ENCODE measurements at regions not wholly inside any gene's neighbourhood (a gene's known extent, or its start where the extent isn't known, plus 50 kb on each side); places are given as distances from the start of the nearest gene placed in this dataset.
"Not testable (repeated sequence)": the region's sequence is repeated elsewhere in the genome, so short reads cannot be mapped to it uniquely, and the experiment has no call there.

DNA sequence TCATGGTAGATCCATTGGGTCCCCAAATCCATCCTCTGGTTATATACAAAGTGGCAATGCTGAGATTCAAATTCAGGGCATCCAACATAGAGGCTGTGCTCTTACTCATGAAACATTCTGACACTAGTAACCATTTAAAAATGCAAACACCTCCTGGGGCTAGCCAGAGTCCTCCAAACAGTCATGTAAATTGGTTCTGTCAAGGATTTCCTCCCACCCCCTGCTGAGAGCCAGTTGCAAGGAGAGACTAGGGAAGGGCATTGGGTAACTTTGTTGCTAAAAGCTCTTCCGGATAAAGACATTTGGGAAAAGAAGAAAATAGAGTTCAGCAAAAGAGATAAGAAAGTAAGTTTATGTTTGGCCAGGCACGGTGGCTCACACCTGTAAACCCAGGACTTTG, 58.3 kb downstream of the ART5 start:
- DNase-seq (ENCODE audit: low read depth in 4 of 4, low spot score in 3 of 4): not testable (repeated sequence)

DNA sequence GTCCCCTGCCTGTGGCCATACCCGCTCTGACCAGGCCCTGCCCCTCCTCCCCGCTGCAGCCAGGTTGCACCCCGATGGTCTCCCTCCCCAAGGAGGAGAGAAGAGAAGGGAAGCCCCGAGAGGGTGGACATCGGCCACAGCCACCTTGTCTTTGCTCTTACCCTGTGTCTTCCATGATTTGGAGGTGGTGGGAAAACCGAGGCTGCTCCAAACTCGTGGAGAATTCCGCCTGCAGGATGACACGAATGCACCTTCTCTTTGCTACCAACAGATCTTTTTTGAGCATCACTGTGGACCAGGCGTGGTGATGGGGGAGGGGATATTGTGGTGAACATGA, 60.4 kb downstream of the ART5 start:
- DNase-seq (ENCODE audit: low read depth in 4 of 4, low spot score in 3 of 4): not testable (repeated sequence)

DNA sequence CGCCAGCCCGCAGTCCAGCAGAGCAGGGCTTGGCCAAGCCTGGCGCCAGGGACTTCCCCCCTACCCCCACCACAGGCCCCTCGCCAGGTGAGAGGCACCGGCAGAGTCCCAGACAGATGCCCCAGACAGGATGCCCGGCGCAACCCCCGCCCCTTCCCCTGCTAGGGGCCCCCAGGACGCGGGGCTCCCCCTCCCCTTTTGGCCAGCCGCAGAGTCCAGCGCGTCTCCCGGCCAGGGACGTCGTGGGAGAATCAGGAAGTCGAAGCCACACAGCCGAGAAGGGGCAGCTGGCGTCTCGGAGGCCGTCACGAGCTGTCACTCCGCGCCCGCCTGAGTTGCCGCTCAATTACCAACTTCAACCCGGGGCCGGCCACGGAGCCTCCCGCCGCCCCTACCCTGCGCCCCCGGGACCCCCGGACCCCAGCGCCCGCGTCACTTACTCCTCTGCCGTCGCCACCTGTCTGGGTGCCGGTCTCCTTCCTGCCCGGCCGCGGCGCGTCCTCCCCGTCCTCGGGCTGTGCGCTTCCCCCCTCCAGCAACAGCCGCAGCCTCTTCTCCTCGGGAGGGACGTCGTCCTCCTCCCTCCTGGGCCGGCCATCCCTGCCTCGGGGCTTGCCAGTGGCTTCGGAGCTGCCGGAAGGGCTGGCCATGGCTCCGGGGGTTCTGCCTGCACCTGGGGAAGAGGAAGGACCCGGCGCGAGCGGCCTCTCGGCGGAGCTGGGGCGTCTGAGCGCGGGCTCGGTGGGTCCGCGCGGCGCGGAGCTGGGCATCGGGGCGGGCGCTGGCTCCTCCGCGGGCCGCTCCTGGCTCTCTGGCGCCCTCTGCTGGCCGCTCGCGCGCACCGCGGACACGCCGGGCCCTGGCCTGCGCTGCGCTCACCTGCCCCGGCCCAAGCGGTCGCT, 61.1 kb downstream of the ART5 start:
- DNase-seq (ENCODE audit: low read depth in 4 of 4, low spot score in 3 of 4): not testable (repeated sequence)

- DNase-seq (ENCODE audit: low read depth in 4 of 4, low spot score in 3 of 4): not testable (repeated sequence)
These were observed 62.0 kb downstream of the ART5 start for GRCh38 chr11:3579600-3580459.

- DNase-seq (ENCODE audit: low read depth in 4 of 4, low spot score in 3 of 4): not testable (repeated sequence)
These were observed 65.7 kb downstream of the ART5 start for GRCh38 chr11:3576066-3576604.

DNA sequence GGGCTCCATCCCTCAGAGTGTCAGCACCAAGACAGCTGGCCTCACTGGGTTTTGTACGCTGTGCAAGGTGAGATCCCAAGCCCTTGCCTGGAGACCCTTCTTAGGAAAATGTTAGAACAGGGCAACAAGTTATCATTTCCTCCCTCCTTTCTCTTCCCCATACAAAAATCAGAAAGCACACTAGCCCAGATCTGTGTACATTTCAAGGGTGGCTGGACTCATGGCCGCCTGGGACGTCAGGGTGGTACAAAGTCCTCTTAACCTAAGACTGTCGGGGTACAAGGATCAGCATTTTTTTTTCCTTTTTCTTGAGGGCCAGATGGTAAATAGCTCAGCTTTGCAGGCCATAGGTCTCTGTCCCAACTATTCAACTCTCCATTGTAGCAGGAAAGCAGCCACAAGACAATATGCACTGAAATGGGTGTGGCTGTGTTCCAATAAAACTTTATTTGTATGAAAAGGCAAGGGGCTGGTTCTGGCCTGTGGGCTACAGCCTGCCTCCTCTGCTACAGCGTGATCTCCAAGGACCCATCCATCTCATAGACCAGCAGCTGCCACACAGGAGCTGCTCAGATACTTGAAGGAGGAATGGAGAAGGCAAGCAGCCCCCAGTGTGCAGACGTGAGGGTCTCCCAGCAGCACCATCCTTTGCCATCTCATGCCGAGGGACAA, 68.7 kb downstream of the ART5 start:
- not testable (repeated sequence) for DNase-seq (ENCODE audit: low read depth in 4 of 4, low spot score in 3 of 4)

- not testable (repeated sequence) for DNase-seq (ENCODE audit: low read depth in 4 of 4, low spot score in 3 of 4)
These were observed 70.0 kb downstream of the ART5 start for GRCh38 chr11:3571752-3572151.

DNA sequence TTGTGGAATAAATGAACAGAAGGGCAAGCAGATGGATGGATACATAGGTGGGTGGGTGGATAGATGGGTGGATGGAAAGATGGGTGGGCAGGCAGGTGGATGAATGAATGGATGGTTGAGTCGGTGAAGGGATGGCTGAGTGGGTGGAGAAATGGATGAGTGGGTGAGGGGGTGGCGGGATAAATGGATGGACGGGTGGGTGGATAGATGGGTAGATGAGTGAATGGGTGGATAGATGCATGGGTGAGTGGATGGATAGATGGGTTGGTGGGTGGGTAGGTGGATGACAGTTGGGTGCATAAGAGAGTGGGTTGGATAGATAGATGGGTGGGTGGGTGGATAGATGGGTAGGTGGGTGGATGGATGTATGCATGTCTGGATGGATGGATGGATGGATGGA, 76.0 kb downstream of the ART5 start:
- not testable (repeated sequence) for DNase-seq (ENCODE audit: low read depth in 4 of 4, low spot score in 3 of 4)

GRCh38 chr11:3564383-3564782, 77.4 kb downstream of the ART5 start:
- DNase-seq (ENCODE audit: low read depth in 4 of 4, low spot score in 3 of 4): not testable (repeated sequence)

- DNase-seq (ENCODE audit: low read depth in 4 of 4, low spot score in 3 of 4): not testable (repeated sequence)
These were observed 87.2 kb downstream of the ART5 start for GRCh38 chr11:3554621-3555020.

GRCh38 chr11:3544990-3545389, 96.8 kb downstream of the ART5 start:
- DNase-seq (ENCODE audit: low read depth in 4 of 4, low spot score in 3 of 4): not testable (repeated sequence)

GRCh38 chr11:3538220-3538619, 103.6 kb downstream of the ART5 start:
- not testable (repeated sequence) for DNase-seq (ENCODE audit: low read depth in 4 of 4, low spot score in 3 of 4)

DNA sequence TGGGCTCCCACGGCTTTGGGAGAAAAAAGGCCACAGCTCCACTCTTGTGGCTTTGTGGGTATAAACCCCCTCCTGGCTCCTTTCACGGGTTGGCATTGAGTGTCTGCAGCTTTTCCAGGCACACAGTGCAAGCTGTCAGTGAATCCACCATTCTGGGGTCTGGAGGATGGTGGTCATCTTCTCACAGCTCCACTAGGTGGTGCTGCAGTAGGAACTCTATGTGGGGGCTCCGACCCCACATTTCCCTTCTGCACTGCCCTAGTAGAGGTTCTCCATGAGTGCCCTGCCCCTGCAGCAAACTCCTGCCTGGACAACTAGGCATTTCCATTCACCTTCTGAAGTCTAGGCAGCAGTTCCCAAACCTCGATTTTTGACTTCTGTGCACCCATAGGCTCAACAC, 104.5 kb downstream of the ART5 start:
- not testable (repeated sequence) for DNase-seq (ENCODE audit: low read depth in 4 of 4, low spot score in 3 of 4)

DNA sequence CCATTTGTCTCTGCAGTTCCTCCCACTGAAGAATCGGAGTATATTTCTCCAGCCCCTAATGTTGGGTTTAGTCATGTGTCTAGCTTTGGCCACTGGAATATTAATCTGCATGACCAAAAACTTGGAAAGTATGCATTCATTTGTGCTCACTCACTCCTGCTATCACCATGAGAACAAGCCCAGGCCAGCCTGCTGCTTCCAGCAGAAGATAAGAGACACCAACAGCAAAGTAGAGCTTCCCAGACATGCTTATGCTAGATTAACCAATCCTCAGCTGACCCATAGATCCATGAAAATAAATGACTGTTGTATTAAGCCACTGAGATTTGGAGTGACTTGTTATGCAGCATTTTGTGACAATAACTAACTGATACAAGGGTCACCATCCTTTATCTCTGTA, 108.8 kb downstream of the ART5 start:
- DNase-seq (ENCODE audit: low read depth in 4 of 4, low spot score in 3 of 4): not testable (repeated sequence)

- not testable (repeated sequence) for DNase-seq (ENCODE audit: low read depth in 4 of 4, low spot score in 3 of 4)
These were observed 110.5 kb downstream of the ART5 start for GRCh38 chr11:3531280-3531679.

GRCh38 chr11:3523567-3523966, 118.2 kb downstream of the ART5 start:
- DNase-seq (ENCODE audit: low read depth in 4 of 4, low spot score in 3 of 4): not testable (repeated sequence)

- DNase-seq (ENCODE audit: low read depth in 4 of 4, low spot score in 3 of 4): not testable (repeated sequence)
These were observed 120.9 kb downstream of the ART5 start for GRCh38 chr11:3520905-3521304.

- not testable (repeated sequence) for DNase-seq (ENCODE audit: low read depth in 4 of 4, low spot score in 3 of 4)
These were observed 122.0 kb downstream of the ART5 start for GRCh38 chr11:3519841-3520240.

- DNase-seq (ENCODE audit: low read depth in 4 of 4, low spot score in 3 of 4): not testable (repeated sequence)
These were observed 124.7 kb downstream of the ART5 start for GRCh38 chr11:3516934-3517567.

- DNase-seq (ENCODE audit: low read depth in 4 of 4, low spot score in 3 of 4): not testable (repeated sequence)
These were observed 125.4 kb downstream of the ART5 start for GRCh38 chr11:3516345-3516933.

Measured in left renal pelvis (tissue), 4 donors.